NCI-H2029 treated with DMSO at 0.1 percent for 48 hours (cell line): ENCODE measurements at regions not wholly inside any gene's neighbourhood (a gene's known extent, or its start where the extent isn't known, plus 50 kb on each side); places are given as distances from the start of the nearest gene placed in this dataset.

Experiments
- DNase-seq: peaks from one replicate; lab custom pipeline; 2025; lab: John Stamatoyannopoulos, UW

- DNase-seq = no peak
These were observed 133.9 kb upstream of the ZNF618 start for GRCh38 chr9:113741886-113742854.

DNA sequence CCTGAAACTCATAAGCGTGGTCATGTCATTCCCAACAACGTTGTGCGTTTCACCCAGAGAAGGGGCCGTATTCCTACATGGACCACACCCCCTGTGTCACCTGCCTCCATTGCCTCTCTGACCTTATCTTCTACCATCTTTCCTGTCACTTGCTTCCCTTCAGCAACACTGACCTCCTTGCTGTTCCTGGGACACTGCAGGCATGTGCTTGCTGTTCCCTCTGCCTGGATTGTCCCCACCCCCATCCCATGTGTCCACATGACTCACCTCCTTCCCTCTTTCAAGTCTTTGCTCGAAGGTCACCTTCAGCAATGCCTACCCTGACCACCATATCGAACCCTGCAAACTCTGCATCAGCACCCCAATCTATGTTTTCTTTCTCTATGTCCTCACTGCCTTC lies 133.2 kb upstream of the ZNF618 start:
- no peak for DNase-seq

DNA sequence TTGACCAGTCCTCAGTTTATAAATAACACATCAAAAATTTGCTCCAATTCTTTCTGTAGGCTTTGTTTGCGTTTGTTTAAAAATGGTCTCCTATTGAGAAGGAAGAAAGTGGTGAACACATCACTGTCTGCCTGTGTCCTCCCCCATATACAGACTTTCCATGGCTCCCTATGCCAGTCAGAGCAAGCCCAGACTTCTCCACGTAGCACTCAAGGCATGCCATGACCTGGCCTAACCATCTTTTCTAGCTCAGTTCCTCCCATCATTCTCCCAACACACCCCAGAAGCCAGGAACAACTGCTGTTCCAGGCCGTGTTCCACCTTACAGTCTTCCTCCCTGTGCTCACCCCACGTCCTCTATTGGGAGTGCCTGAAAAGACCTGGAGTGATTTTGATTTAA lies 129.6 kb upstream of the ZNF618 start:
- no peak for DNase-seq

DNA sequence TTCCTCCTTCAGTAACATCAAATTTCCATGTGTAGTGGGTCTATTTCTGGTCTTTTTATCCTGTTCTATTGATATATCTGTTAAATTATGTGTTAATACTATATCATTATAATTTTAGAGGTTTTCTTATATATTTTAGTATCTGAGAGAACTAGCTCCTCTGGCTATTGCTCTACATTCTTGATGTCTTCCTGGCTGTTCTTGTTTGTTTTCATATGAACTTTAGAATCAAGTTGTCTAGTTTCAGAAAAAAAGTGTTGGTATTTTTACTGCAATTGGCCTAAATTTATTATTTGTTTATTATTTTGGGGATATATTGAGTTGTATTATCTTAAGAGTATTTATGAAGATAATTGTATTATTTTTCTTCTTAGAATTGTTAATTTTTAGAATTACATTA lies 128.0 kb upstream of the ZNF618 start:
- DNase-seq = no peak

DNA sequence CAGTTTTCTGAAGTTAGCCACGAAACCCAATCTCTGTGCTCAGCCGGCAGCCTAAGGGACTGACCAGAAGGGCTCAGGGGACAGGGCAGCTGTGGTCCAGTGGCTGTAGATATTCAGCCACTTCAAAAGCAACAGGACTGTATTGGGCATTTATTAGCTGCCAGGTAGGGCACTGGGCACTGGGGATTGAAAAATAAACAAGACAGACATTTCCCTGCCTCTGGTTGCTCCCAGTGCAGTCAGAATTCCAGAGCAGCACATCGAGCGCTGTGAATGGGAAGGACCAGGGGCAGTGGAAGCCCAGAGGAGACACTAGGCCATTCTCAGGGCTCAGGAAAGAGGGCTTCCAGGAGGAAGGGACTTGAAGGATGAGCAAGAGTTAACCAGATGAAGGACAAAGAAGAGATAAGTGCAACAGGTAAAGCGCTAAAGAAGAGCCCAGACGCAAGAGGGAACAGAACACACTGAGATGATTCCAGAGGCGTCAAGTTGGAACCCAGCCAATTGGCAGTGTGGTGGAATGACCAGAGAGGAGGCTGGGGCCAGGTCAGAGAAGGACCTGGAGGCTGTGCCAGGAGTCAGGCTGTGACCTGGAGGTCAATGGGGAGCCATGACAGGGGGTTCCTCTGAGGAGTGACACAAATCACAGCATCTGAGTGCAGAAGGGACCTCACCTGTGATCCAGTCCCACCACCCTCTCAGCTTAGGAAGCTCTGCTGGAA lies 122.5 kb upstream of the ZNF618 start:
- no peak for DNase-seq

- DNase-seq = no peak
These were observed 121.4 kb upstream of the ZNF618 start for GRCh38 chr9:113754739-113755138.

DNA sequence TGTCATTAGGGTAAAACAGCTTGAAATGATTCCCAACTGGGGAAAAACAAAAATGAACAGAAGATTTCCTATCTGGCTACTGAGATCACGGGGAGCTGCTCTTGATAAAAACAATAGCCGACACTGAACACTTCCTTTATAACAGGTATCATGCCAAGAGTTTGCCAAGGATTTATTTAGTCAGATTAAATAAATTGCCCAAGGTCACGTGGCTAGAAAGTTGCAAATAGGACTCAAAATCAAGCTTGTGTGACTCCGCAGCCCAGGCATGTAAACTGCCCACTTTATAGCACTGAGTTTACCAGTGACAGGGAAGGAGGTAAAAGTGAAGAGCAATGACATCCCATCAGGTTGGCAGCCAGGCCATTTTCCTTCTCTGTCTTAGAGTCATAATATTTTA lies 120.7 kb upstream of the ZNF618 start:
- no peak for DNase-seq

GRCh38 chr9:113756476-113757192 lies 119.5 kb upstream of the ZNF618 start:
- no peak for DNase-seq

DNA sequence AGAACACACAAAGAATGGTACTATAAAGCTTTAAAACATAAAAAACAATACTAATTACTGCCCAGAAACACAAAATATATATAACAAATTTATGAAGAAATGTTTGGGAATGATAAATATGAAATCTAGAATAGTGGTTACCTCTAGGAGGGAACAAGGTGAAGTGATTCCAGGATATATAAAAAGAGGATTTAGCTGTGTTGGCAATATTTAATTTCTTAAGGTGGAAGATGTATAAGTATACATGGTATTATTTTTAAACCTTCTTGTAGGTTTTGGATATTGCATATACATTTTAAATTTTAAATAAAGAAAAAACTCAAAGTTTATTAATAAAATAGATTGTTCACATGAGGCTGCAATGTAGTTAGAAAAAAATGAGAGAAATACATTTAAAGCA lies 112.7 kb upstream of the ZNF618 start:
- DNase-seq = no peak

DNA sequence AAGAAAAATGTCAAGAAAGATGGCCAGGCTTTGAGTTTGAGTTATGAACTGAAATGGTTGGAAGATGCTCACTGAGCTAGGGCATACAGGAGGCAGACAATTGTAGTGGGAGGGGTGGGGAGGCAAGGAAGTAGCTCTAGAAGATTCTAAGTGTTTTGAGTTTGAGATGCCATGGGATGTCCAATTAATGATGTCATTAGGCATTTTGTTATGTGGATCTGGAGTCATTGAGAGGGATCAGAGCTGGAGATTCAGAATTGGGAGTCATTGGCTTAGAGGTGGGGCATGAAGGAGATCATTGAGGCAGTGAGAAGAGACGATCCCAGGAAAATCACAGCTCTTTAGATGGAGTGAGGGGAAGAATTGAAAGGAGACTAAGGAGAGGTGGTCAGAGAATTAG lies 111.5 kb upstream of the ZNF618 start:
- DNase-seq = no peak

GRCh38 chr9:113769412-113769811 lies 106.7 kb upstream of the ZNF618 start:
- no peak for DNase-seq

DNA sequence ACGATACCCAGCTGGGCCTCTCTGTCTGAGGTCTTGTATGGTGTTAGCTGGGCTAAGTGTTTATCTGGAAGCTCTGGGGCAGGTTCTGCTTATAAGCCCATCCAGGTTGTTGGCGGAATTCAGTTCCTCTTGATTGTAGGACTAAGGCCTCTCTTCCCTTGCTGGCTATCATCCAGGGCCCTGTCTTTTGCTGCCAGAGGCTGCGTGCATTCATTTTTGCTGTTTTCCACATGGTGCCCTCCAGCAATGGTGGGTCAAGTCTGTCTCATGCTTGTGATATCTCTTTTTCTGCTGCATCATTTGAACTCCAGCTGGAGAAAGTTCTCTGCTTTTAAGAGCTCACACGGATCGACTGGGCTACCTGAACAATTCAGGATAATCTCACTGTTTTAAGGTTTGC lies 105.7 kb upstream of the ZNF618 start:
- no peak for DNase-seq

- no peak for DNase-seq
These were observed 104.9 kb upstream of the ZNF618 start for GRCh38 chr9:113771199-113771598.

DNA sequence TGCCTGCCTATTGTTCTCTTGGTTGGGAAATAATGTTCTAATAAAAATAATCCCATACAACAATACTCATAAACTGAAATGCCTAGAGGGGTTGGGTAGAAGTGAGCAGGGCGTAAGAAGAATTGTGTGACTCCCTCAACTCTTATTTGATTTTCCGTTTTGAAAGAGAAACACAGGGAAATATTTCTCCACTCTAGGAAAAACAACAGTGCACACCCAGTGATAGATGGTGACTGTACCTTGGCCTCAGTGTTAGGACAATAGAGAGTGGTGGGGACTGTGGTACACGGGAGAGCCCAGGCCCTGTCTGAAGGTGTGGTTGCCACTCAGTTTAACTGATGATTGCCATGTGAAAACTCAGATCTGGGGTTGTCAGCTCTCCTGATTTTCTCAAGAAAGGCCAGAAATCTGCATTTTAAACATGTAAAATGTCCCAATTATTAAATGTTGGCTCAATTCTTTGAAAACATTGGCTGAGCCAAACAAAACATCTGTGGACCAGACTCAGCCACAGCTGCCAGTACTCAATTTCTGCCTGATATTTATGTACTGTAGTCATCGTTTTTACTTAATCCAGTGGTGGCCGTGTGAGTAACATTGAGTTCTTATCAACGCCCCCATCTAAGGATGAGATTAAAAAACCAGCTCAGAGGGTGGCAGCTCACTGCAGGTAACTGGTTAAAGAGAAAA lies 103.8 kb upstream of the ZNF618 start:
- no peak for DNase-seq

- DNase-seq = no peak
These were observed 101.1 kb upstream of the ZNF618 start for GRCh38 chr9:113774963-113775362.

DNA sequence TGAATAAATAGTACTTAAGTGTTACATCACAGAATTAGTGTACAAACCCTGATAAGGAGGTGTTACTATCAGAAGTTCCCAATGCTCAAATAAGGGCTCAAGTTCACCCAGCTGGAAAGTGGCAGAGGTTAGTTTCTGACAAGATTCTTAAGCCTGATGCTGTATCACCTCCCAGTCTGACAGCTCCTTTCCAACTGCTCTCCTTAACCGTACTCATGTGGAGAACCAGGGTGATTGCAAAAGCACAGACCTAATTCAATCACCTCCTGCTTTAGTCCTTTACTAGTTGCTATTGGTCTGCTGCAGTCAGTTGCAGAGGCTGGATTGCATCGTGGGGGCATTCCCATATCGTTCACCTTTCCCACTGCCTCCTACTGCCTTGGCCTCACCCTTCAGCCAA lies 100.4 kb upstream of the ZNF618 start:
- DNase-seq = no peak

- no peak for DNase-seq
These were observed 99.9 kb upstream of the ZNF618 start for GRCh38 chr9:113776194-113776593.

DNA sequence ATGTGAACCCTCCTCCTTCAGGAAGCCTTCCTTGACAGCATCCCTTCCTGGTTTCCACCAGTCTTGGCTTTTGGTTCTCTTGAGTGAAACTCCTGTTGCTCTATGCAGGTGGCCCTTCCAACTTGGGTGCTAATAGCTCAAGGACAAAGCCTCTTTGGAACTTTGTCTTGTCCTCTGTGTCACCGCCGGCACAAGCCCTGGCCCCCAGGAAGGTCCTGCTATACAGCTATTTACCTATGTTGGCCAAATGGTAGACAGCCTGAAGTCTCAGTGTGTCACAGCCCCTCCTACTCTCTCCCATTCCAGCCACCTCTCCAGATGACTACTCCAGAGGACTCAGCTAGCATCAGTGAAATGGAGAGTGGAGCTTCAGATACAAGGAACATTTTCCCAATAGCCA lies 94.7 kb upstream of the ZNF618 start:
- DNase-seq = no peak

- DNase-seq = no peak
These were observed 94.2 kb upstream of the ZNF618 start for GRCh38 chr9:113781896-113782295.

GRCh38 chr9:113783475-113783874 lies 92.6 kb upstream of the ZNF618 start:
- no peak for DNase-seq

- no peak for DNase-seq
These were observed 90.8 kb upstream of the ZNF618 start for GRCh38 chr9:113785334-113785733.

GRCh38 chr9:113786071-113786470 lies 90.0 kb upstream of the ZNF618 start:
- DNase-seq = no peak
